Calu3 (cell line): ENCODE measurements at regions not wholly inside any gene's neighbourhood (a gene's known extent, or its start where the extent isn't known, plus 50 kb on each side); places are given as distances from the start of the nearest gene placed in this dataset.

Experiments
- BruUV-seq: library from RNA; stranded (reverse); fragments of 400-500 nt; replicated peaks from 2 replicates; lab custom pipeline; 2021; lab: Mats Ljungman, UMichigan
- CTCF ChIA-PET: fragments of 300-600 bp; sonication (Branson Sonifier 250); formaldehyde crosslinking; loops from one replicate; lab custom pipeline; 2022; ENCODE audit warnings: antibody characterized with exemption; lab: Charles Lee
- DNase-seq: peaks from one replicate; pipeline ENCODE4 v3.0.0; 2022
- H3K27ac Mint-ChIP-seq: one replicate; pipeline ENCODE4 v1.8.0; 2022; ENCODE audit warnings: mixed read lengths; ENCODE audit not compliant: unreplicated experiment
- H3K27me3 Mint-ChIP-seq: one replicate; pipeline ENCODE4 v1.8.0; 2022; ENCODE audit warnings: mixed read lengths; ENCODE audit not compliant: unreplicated experiment
- H3K36me3 Mint-ChIP-seq: one replicate; pipeline ENCODE4 v1.8.0; 2022; ENCODE audit warnings: mild to moderate bottlenecking, moderate library complexity, mixed read lengths; ENCODE audit not compliant: insufficient read depth, unreplicated experiment
- H3K4me1 Mint-ChIP-seq: one replicate; pipeline ENCODE4 v1.8.0; 2022; ENCODE audit warnings: mild to moderate bottlenecking, low read depth, mixed read lengths; ENCODE audit not compliant: unreplicated experiment
- H3K4me3 Mint-ChIP-seq: one replicate; pipeline ENCODE4 v1.8.0; 2022; ENCODE audit warnings: mild to moderate bottlenecking, low read depth, moderate library complexity, mixed read lengths; ENCODE audit not compliant: unreplicated experiment
- H3K9me3 Mint-ChIP-seq: one replicate; pipeline ENCODE4 v1.8.0; 2022; ENCODE audit warnings: low read depth, mixed read lengths; ENCODE audit not compliant: unreplicated experiment
- intact Hi-C: fragments of 100-400 bp; cut with micrococcal nuclease; formaldehyde crosslinking; loops from one replicate; pipeline ENCODE4 v1.10.0; 2022; ENCODE audit not compliant: unreplicated experiment
- TF ChIP-seq, protein P1 (sequence below): fragments of 200-600 bp; IDR thresholded peaks from one replicate; pipeline ENCODE4 v1.8.0; 2022; ENCODE audit warnings: antibody characterized with exemption; ENCODE audit not compliant: unreplicated experiment

GRCh38 chr4:18859468-18859867 is 837.9 kb upstream of the LCORL start:
- Mint-ChIP-seq H3K27ac (no peak overlapping the region), H3K27me3 (no peaks in the 10 kb centered on the region), H3K4me1 (no peaks in the 10 kb centered on the region), H3K36me3 (no peaks in the 10 kb centered on the region), H3K4me3 (no peak overlapping the region), H3K9me3 (peaks cover 5% of the 10 kb centered on the region)
- CTCF ChIA-PET = no interaction called here
- intact Hi-C loops = no loop called here
- BruUV-seq = no TSS peak
- TF ChIP-seq, protein P1, sequence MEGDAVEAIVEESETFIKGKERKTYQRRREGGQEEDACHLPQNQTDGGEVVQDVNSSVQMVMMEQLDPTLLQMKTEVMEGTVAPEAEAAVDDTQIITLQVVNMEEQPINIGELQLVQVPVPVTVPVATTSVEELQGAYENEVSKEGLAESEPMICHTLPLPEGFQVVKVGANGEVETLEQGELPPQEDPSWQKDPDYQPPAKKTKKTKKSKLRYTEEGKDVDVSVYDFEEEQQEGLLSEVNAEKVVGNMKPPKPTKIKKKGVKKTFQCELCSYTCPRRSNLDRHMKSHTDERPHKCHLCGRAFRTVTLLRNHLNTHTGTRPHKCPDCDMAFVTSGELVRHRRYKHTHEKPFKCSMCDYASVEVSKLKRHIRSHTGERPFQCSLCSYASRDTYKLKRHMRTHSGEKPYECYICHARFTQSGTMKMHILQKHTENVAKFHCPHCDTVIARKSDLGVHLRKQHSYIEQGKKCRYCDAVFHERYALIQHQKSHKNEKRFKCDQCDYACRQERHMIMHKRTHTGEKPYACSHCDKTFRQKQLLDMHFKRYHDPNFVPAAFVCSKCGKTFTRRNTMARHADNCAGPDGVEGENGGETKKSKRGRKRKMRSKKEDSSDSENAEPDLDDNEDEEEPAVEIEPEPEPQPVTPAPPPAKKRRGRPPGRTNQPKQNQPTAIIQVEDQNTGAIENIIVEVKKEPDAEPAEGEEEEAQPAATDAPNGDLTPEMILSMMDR = no peak
- DNase-seq = no peak

GRCh38 chr4:18858229-18858922 is 836.8 kb upstream of the LCORL start:
- H3K4me1 Mint-ChIP-seq = no peaks in the 10 kb centered on the region
- CTCF ChIA-PET = interaction anchor here (0.5 to 0.6 kb wide), 2 partner anchors 11 to 32 kb away, joined by 4 read pairs; no protein-coding TSS in a partner anchor
- intact Hi-C loops = no loop called here
- H3K36me3 Mint-ChIP-seq = no peaks in the 10 kb centered on the region
- no peak overlapping the region for H3K4me3 Mint-ChIP-seq
- TF ChIP-seq, protein P1 = no peak
- DNase-seq = no peak
- H3K27me3 Mint-ChIP-seq = no peaks in the 10 kb centered on the region
- H3K27ac Mint-ChIP-seq = no peak overlapping the region
- no TSS peak for BruUV-seq
- H3K9me3 Mint-ChIP-seq = peaks cover 2% of the 10 kb centered on the region

GRCh38 chr4:18850867-18851266 is 829.3 kb upstream of the LCORL start:
- H3K4me1 Mint-ChIP-seq = no peaks in the 10 kb centered on the region
- peaks cover 6% of the 10 kb centered on the region for H3K9me3 Mint-ChIP-seq
- TF ChIP-seq, protein P1 = no peak
- no TSS peak for BruUV-seq
- DNase-seq = no peak
- intact Hi-C loops = no loop called here
- no peaks in the 10 kb centered on the region for H3K27me3 Mint-ChIP-seq
- H3K36me3 Mint-ChIP-seq = no peaks in the 10 kb centered on the region
- H3K27ac Mint-ChIP-seq = no peak overlapping the region
- CTCF ChIA-PET = no interaction called here
- no peak overlapping the region for H3K4me3 Mint-ChIP-seq

GRCh38 chr4:18847249-18847890 is 825.8 kb upstream of the LCORL start:
- no TSS peak for BruUV-seq
- no peak overlapping the region for H3K27ac Mint-ChIP-seq
- intact Hi-C loops = no loop called here
- DNase-seq = no peak
- no peak overlapping the region for H3K4me3 Mint-ChIP-seq
- no peaks in the 10 kb centered on the region for H3K27me3 Mint-ChIP-seq
- H3K36me3 Mint-ChIP-seq = no peaks in the 10 kb centered on the region
- TF ChIP-seq, protein P1 = no peak
- H3K4me1 Mint-ChIP-seq = no peaks in the 10 kb centered on the region
- CTCF ChIA-PET = interaction anchor here (0.5 kb wide), 1 partner anchor 288 kb away, joined by 5 read pairs; no protein-coding TSS in a partner anchor
- peaks cover 8% of the 10 kb centered on the region for H3K9me3 Mint-ChIP-seq
